HepG2 (cell line): ENCODE measurements at regions not wholly inside any gene's neighbourhood (a gene's known extent, or its start where the extent isn't known, plus 50 kb on each side); places are given as distances from the start of the nearest gene placed in this dataset.

ENCODE experiments used
- ATAC-seq: fragments of 200-7000 bp; cut with Tn5 transposase; 3 replicates; pipeline ENCODE4 v1.9.1; 2020; ENCODE audit warnings: mild to moderate bottlenecking, moderate library complexity
- BruUV-seq: library from RNA; stranded (reverse); fragments of 400-500 nt; replicated peaks from 2 replicates; lab custom pipeline; 2021; lab: Mats Ljungman, UMichigan
- CTCF ChIA-PET: fragments of 300-600 bp; formaldehyde crosslinking; extraction: SDS; loops from one replicate; lab custom pipeline; 2021; ENCODE audit warnings: low total read pairs, inconsistent platforms, low intra/inter-chr PET ratio; lab: Yijun Ruan, JAX
- POLR2A ChIA-PET: fragments of 350-600 bp; sonication (Branson Sonifier 250); formaldehyde crosslinking; loops from one replicate; lab custom pipeline; 2020; ENCODE audit warnings: antibody characterized with exemption, inconsistent platforms; lab: Yijun Ruan, JAX
- DNase-seq: peaks from one replicate; pipeline ENCODE4 v3.0.0-alpha.2; 2015; ENCODE audit warnings: low spot score
- FAIRE-seq: peaks from 3 replicates; lab custom pipeline; 2011; peaks lifted over from hg19 to GRCh38; lab: Jason Lieb, UNC
- H2AFZ ChIP-seq: one replicate; pipeline ENCODE4 v1.6.1; 2011; ENCODE audit warnings: low read length, inconsistent platforms
- H3K27ac ChIP-seq: fragments of 300-600 bp; 3 replicates; pipeline ENCODE4 v1.8.0; 2011; ENCODE audit warnings: mixed run types, mild to moderate bottlenecking, mixed read lengths, low read length, inconsistent platforms; ENCODE audit not compliant: insufficient read depth; ENCODE audit errors: extremely low read length
- H3K27me3 ChIP-seq, 2 experiments: fragments of 200-600 bp in 1 of 2; 2 replicates in 1 of 2; 3 replicates in 1 of 2; pipeline versions ENCODE4 v1.6.0 to v1.8.0; 2011; ENCODE audit warnings: low read length in 2 of 2, mild to moderate bottlenecking in 2 of 2, moderate library complexity in 2 of 2, inconsistent platforms in 1 of 2; ENCODE audit not compliant: insufficient read depth in 2 of 2, control insufficient read depth in 1 of 2
- H3K36me3 ChIP-seq, 2 experiments: fragments of 200-600 bp in 1 of 2; replicated peaks in 1 of 2; 2 replicates in 1 of 2; 3 replicates in 1 of 2; pipeline versions ENCODE4 v1.5.1 to v1.8.0; 2011; ENCODE audit warnings: low read length in 2 of 2, inconsistent platforms in 1 of 2; ENCODE audit not compliant: insufficient read depth in 2 of 2, control insufficient read depth in 1 of 2
- H3K4me1 ChIP-seq: 2 replicates; pipeline ENCODE4 v1.5.1; 2012; ENCODE audit warnings: low read length, inconsistent platforms; ENCODE audit not compliant: insufficient read depth
- H3K4me2 ChIP-seq: 2 replicates; pipeline ENCODE4 v1.6.0; 2011; ENCODE audit warnings: low read depth, low read length, inconsistent platforms
- H3K4me3 ChIP-seq, 3 experiments: fragments of 200-600 bp in 1 of 3; sonication (generic), shearing (Covaris generic) in 1 of 3; replicated peaks in 1 of 3; 2 replicates each; pipeline ENCODE4 v1.5.1; 2011 to 2016; ENCODE audit warnings: low read length in 3 of 3, inconsistent platforms in 2 of 3, low read depth in 2 of 3, mild to moderate bottlenecking in 2 of 3, control low read depth in 1 of 3, mixed read lengths in 1 of 3; ENCODE audit not compliant: insufficient read depth in 1 of 3
- H3K79me2 ChIP-seq: one replicate; pipeline ENCODE4 v1.6.1; 2011; ENCODE audit warnings: low read length, inconsistent platforms; ENCODE audit not compliant: insufficient read depth
- H3K9ac ChIP-seq: 2 replicates; pipeline ENCODE4 v1.6.0; 2011; ENCODE audit warnings: mild to moderate bottlenecking, low read depth, low read length, inconsistent platforms; ENCODE audit not compliant: insufficient read depth
- H3K9me3 ChIP-seq: 2 replicates; pipeline ENCODE4 v1.5.1; 2012; ENCODE audit warnings: mild to moderate bottlenecking, low read length
- H4K20me1 ChIP-seq: 2 replicates; pipeline ENCODE4 v1.6.0; 2011; ENCODE audit warnings: inconsistent platforms, mild to moderate bottlenecking, low read length, moderate library complexity; ENCODE audit not compliant: insufficient read depth
- BRCA1 ChIP-seq: sonication (generic); formaldehyde crosslinking; IDR thresholded peaks from 2 replicates; pipeline ENCODE4 v1.4.0; 2020; ENCODE audit warnings: missing genetic modification reagents
- CHD4 ChIP-seq: fragments of 200-600 bp; sonication (generic); IDR thresholded peaks from 2 replicates; pipeline ENCODE4 v1.7.0; 2017; ENCODE audit warnings: mild to moderate bottlenecking, low read length, borderline replicate concordance
- KLF15 ChIP-seq: sonication (generic); formaldehyde crosslinking; IDR thresholded peaks from 2 replicates; pipeline ENCODE4 v1.8.1; 2023; ENCODE audit warnings: borderline replicate concordance, mild to moderate bottlenecking, inconsistent platforms, missing genetic modification reagents, mixed read lengths
- MED13 ChIP-seq: sonication (generic); formaldehyde crosslinking; IDR thresholded peaks from 2 replicates; pipeline ENCODE4 v1.5.0; 2020; ENCODE audit warnings: missing genetic modification reagents
- NCOR1 ChIP-seq: fragments of 200-600 bp; sonication (generic); IDR thresholded peaks from 2 replicates; pipeline ENCODE4 v1.7.0; 2017; ENCODE audit warnings: antibody characterized with exemption, low read length, borderline replicate concordance
- POGZ ChIP-seq: sonication (generic); formaldehyde crosslinking; IDR thresholded peaks from 2 replicates; pipeline ENCODE4 v1.4.0; 2020; ENCODE audit warnings: mild to moderate bottlenecking, missing genetic modification reagents
- ZNF101 ChIP-seq: sonication (generic); formaldehyde crosslinking; IDR thresholded peaks from 2 replicates; pipeline ENCODE4 v1.4.0; 2020; ENCODE audit warnings: mild to moderate bottlenecking, low read depth, missing genetic modification reagents, borderline replicate concordance
- ZNF143 ChIP-seq: sonication (generic); formaldehyde crosslinking; IDR thresholded peaks from 2 replicates; pipeline ENCODE4 v1.4.0; 2020; ENCODE audit warnings: missing genetic modification reagents
- ZNF326 ChIP-seq: sonication (generic); formaldehyde crosslinking; IDR thresholded peaks from 2 replicates; pipeline ENCODE4 v1.4.0; 2020; ENCODE audit warnings: missing genetic modification reagents, borderline replicate concordance
- ZNF556 ChIP-seq: sonication (generic); formaldehyde crosslinking; IDR thresholded peaks from 2 replicates; pipeline ENCODE4 v1.4.0; 2020; ENCODE audit warnings: mild to moderate bottlenecking, missing genetic modification reagents, borderline replicate concordance
- ZNF569 ChIP-seq: sonication (generic); formaldehyde crosslinking; IDR thresholded peaks from 2 replicates; pipeline ENCODE4 v1.5.0; 2020; ENCODE audit warnings: mild to moderate bottlenecking, missing genetic modification reagents, moderate library complexity, borderline replicate concordance
- ZNF788 ChIP-seq: sonication (generic); formaldehyde crosslinking; IDR thresholded peaks from 2 replicates; pipeline ENCODE4 v1.5.0; 2020; ENCODE audit warnings: mild to moderate bottlenecking, missing genetic modification reagents, borderline replicate concordance
- ZNF790 ChIP-seq: sonication (generic); formaldehyde crosslinking; IDR thresholded peaks from 2 replicates; pipeline ENCODE4 v1.8.0; 2022; ENCODE audit warnings: missing genetic modification reagents, mild to moderate bottlenecking, borderline replicate concordance
- WGBS: methylation state at CpG from one replicate; pipeline ENCODE4 v1.1.6; 2017; ENCODE audit warnings: low lambda C conversion rate; 5-methylcytosine and 5-hydroxymethylcytosine counted together
- in situ Hi-C: cut with HindIII; loops from 2 replicates; pipeline ENCODE4 v1.10.0; 2017; ENCODE audit warnings: low pct_unique_long_range_greater_than_20kb; ENCODE audit not compliant: extremely low pct_ligation_motif_present
- intact Hi-C: fragments of 100-400 bp; cut with micrococcal nuclease; formaldehyde crosslinking; loops from one replicate; pipeline ENCODE4 v1.10.0; 2022; ENCODE audit not compliant: unreplicated experiment
- TF ChIP-seq, protein P1 (sequence below): IDR thresholded peaks from 2 replicates; pipeline ENCODE4 v1.6.1; 2016; ENCODE audit warnings: control low read depth

DNA sequence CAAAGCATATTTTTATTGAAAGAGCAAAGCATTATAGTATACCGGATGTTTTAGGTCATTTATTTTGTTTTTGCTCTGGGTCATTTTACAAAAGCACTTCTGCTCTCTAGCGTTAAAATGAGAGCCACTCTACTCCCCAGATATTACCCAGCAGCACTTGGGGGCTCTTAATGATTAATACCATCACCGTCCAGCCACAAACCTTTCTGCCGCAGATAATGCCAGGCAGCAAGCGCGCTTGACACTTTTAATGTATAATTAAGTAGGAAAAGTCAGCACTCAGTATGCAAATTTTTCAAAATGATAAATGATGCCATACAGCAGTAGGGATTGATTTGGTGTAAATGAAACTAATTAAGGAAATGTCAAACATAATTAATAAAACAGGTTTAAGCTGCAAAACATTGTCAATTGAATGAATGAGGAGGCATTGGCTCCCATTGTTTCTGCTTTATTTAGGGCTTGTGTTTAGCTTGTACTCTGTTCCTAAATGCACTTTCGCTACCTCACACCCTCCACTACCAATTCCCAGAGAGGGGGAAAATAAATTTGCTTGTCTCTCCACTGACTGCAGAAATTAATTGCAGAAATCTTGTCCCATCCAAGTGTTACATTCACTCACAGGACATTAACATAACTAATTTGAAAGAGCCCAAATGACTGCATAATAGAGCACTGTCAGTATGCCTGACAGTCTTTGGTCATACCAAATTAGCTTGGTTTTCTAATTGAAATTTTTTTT, 358.8 kb upstream of the ARRDC3 start:
- Histone ChIP-seq H3K4me2 (no peak overlapping the region), H3K79me2 (no peaks in the 10 kb centered on the region), H3K4me1 (no peaks in the 10 kb centered on the region), H4K20me1 (no peaks in the 10 kb centered on the region), H3K36me3 (no peaks in the 10 kb centered on the region), H3K27me3 (no peaks in the 10 kb centered on the region), H3K4me3 (no peak overlapping the region), H2AFZ (no peak overlapping the region), H3K9ac (no peak overlapping the region), H3K9me3 (no peaks in the 10 kb centered on the region), H3K27ac (no peak overlapping the region)
- ATAC-seq (no peak), DNase-seq (no peak), FAIRE-seq (no peak)
- intact Hi-C loops, result no loop called here
- ChIA-PET CTCF (no interaction called here), POLR2A (no interaction called here)
- BruUV-seq, result no TSS peak
- TF ChIP-seq, protein P1, sequence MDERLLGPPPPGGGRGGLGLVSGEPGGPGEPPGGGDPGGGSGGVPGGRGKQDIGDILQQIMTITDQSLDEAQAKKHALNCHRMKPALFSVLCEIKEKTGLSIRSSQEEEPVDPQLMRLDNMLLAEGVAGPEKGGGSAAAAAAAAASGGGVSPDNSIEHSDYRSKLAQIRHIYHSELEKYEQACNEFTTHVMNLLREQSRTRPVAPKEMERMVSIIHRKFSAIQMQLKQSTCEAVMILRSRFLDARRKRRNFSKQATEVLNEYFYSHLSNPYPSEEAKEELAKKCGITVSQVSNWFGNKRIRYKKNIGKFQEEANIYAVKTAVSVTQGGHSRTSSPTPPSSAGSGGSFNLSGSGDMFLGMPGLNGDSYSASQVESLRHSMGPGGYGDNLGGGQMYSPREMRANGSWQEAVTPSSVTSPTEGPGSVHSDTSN (CRISPR knock-in tag), result no peak
- no peak for TF ChIP-seq ZNF569 (CRISPR knock-in tag)
- no peak for TF ChIP-seq CHD4
- TF ChIP-seq NCOR1, result no peak
- no peak for TF ChIP-seq MED13 (CRISPR knock-in tag)
- no peak for TF ChIP-seq POGZ
- TF ChIP-seq ZNF556 (CRISPR knock-in tag), result no peak
- no peak for TF ChIP-seq ZNF788 (CRISPR knock-in tag)
- no peak for TF ChIP-seq BRCA1
- no peak for TF ChIP-seq KLF15 (CRISPR knock-in tag)
- TF ChIP-seq ZNF101 (CRISPR knock-in tag), result no peak
- TF ChIP-seq ZNF326 (CRISPR knock-in tag), result no peak
- no peak for TF ChIP-seq ZNF143 (CRISPR knock-in tag)
- TF ChIP-seq ZNF790 (CRISPR knock-in tag), result no peak
- in situ Hi-C loops, result no loop called here
- 55% methylated on average over 7 of the region's 7 CpGs for WGBS
